NT2/D1 (cell line): ENCODE measurements at regions not wholly inside any gene's neighbourhood (a gene's known extent, or its start where the extent isn't known, plus 50 kb on each side); places are given as distances from the start of the nearest gene placed in this dataset.

Experiments used
- DNase-seq: peaks from one replicate; pipeline ENCODE4 v3.0.0-alpha.2; 2011; ENCODE audit warnings: low read depth, low spot score
- H3K27me3 ChIP-seq: 2 replicates; pipeline ENCODE4 v1.6.0; 2011; ENCODE audit warnings: mild to moderate bottlenecking; ENCODE audit not compliant: insufficient read length, insufficient read depth
- H3K36me3 ChIP-seq: 2 replicates; pipeline ENCODE4 v1.6.1; 2011; ENCODE audit warnings: mild to moderate bottlenecking, low read length, mixed read lengths; ENCODE audit not compliant: insufficient read depth, insufficient read length
- H3K4me1 ChIP-seq: 2 replicates; pipeline ENCODE4 v1.5.1; 2011; ENCODE audit not compliant: insufficient read depth, insufficient read length
- H3K4me3 ChIP-seq: 2 replicates; pipeline ENCODE4 v1.5.1; 2011; ENCODE audit warnings: low read depth; ENCODE audit not compliant: insufficient read length
- H3K9ac ChIP-seq: 2 replicates; pipeline ENCODE4 v1.6.0; 2011; ENCODE audit warnings: low read depth; ENCODE audit not compliant: insufficient read length
- H3K9me3 ChIP-seq: 2 replicates; pipeline ENCODE4 v1.5.1; 2011; ENCODE audit warnings: mild to moderate bottlenecking, low read length; ENCODE audit not compliant: insufficient read depth
- SUZ12 ChIP-seq: IDR thresholded peaks from 2 replicates; pipeline ENCODE4 v1.6.1; 2011; ENCODE audit not compliant: insufficient read length, insufficient read depth; ENCODE audit errors: extremely low read depth
- YY1 ChIP-seq: IDR thresholded peaks from 2 replicates; pipeline ENCODE4 v1.6.1; 2011; ENCODE audit not compliant: insufficient read length, insufficient read depth
- ZNF274 ChIP-seq: IDR thresholded peaks from 2 replicates; pipeline ENCODE4 v1.6.1; 2011; ENCODE audit warnings: mild to moderate bottlenecking, low read depth, low read length

GRCh38 chr13:76820759-76821158, 65.4 kb downstream of the KCTD12 start:
- no peak overlapping the region for H3K4me3 ChIP-seq
- H3K9me3 ChIP-seq = peaks cover 7% of the 10 kb centered on the region
- H3K9ac ChIP-seq = no peak overlapping the region
- no peaks in the 10 kb centered on the region for H3K36me3 ChIP-seq
- H3K4me1 ChIP-seq = no peaks in the 10 kb centered on the region
- TF ChIP-seq YY1 (no peak), ZNF274 (no peak), SUZ12 (no peak)
- H3K27me3 ChIP-seq = no peaks in the 10 kb centered on the region
- DNase-seq = no peak

GRCh38 chr13:76816394-76816793, 69.8 kb downstream of the KCTD12 start:
- DNase-seq = no peak
- TF ChIP-seq ZNF274 (no peak), SUZ12 (no peak), YY1 (no peak)
- Histone ChIP-seq H3K4me1 (no peaks in the 10 kb centered on the region), H3K4me3 (no peak overlapping the region), H3K27me3 (no peaks in the 10 kb centered on the region), H3K36me3 (no peaks in the 10 kb centered on the region), H3K9ac (no peak overlapping the region), H3K9me3 (no peaks in the 10 kb centered on the region)

- TF ChIP-seq SUZ12 (no peak), YY1 (no peak), ZNF274 (no peak)
- Histone ChIP-seq H3K9me3 (no peaks in the 10 kb centered on the region), H3K9ac (no peak overlapping the region), H3K4me1 (no peaks in the 10 kb centered on the region), H3K4me3 (no peak overlapping the region), H3K27me3 (no peaks in the 10 kb centered on the region), H3K36me3 (no peaks in the 10 kb centered on the region)
- DNase-seq = no peak
Measured at GRCh38 chr13:76815344-76815743, 70.9 kb downstream of the KCTD12 start.

- Histone ChIP-seq H3K9ac (no peak overlapping the region), H3K4me3 (no peak overlapping the region), H3K27me3 (no peaks in the 10 kb centered on the region), H3K4me1 (no peaks in the 10 kb centered on the region), H3K36me3 (no peaks in the 10 kb centered on the region), H3K9me3 (no peaks in the 10 kb centered on the region)
- TF ChIP-seq ZNF274 (no peak), SUZ12 (no peak), YY1 (no peak)
- no peak for DNase-seq
Measured at GRCh38 chr13:76813891-76814290, 72.3 kb downstream of the KCTD12 start.

GRCh38 chr13:76813000-76813691, 73.1 kb downstream of the KCTD12 start:
- H3K9me3 ChIP-seq = no peaks in the 10 kb centered on the region
- DNase-seq = no peak
- no peaks in the 10 kb centered on the region for H3K27me3 ChIP-seq
- H3K9ac ChIP-seq = no peak overlapping the region
- H3K4me3 ChIP-seq = no peak overlapping the region
- TF ChIP-seq ZNF274 (no peak), SUZ12 (no peak), YY1 (no peak)
- H3K4me1 ChIP-seq = no peaks in the 10 kb centered on the region
- H3K36me3 ChIP-seq = no peaks in the 10 kb centered on the region

- Histone ChIP-seq H3K4me1 (no peaks in the 10 kb centered on the region), H3K9ac (no peak overlapping the region), H3K9me3 (no peaks in the 10 kb centered on the region), H3K4me3 (no peak overlapping the region), H3K27me3 (no peaks in the 10 kb centered on the region), H3K36me3 (no peaks in the 10 kb centered on the region)
- no peak for DNase-seq
- no peak for TF ChIP-seq ZNF274
Measured at GRCh38 chr13:76812206-76812897, 73.9 kb downstream of the KCTD12 start.

- H3K9ac ChIP-seq = no peak overlapping the region
- H3K4me1 ChIP-seq = no peaks in the 10 kb centered on the region
- H3K9me3 ChIP-seq = no peaks in the 10 kb centered on the region
- TF ChIP-seq YY1 (no peak), ZNF274 (no peak), SUZ12 (no peak)
- no peak overlapping the region for H3K4me3 ChIP-seq
- H3K27me3 ChIP-seq = no peaks in the 10 kb centered on the region
- H3K36me3 ChIP-seq = no peaks in the 10 kb centered on the region
- DNase-seq = no peak
Measured at GRCh38 chr13:76809389-76809788, 76.8 kb downstream of the KCTD12 start.
